ENCODE measurements at regions not wholly inside any gene's neighbourhood (a gene's known extent, or its start where the extent isn't known, plus 50 kb on each side); places are given as distances from the start of the nearest gene placed in this dataset.

GRCh38 chr6:145026267-145026679 is 709.0 kb downstream of the EPM2A start (continued):
- TF ChIP-seq SNAPC4 (CRISPR knock-in tag; IDR thresholded peaks at IDR 0.05) = no peak
- no peak for TF ChIP-seq ZNF530 (CRISPR knock-in tag; IDR thresholded peaks at IDR 0.05; ENCODE audit: low read depth)
- TF ChIP-seq ZSCAN29 (CRISPR knock-in tag; conservative IDR thresholded peaks at IDR 0.05) = no peak
- TF ChIP-seq RARG (CRISPR knock-in tag; IDR thresholded peaks at IDR 0.05; ENCODE audit: low read depth) = no peak
- peak; percentile 47; the same call in 1 of the 2 replicates for TF ChIP-seq KAT7 (CRISPR knock-in tag; IDR thresholded peaks at IDR 0.05; ENCODE audit: borderline replicate concordance)
- TF ChIP-seq ZSCAN12 (CRISPR knock-in tag; IDR thresholded peaks at IDR 0.05) = no peak
- no peak for TF ChIP-seq SIN3B (IDR thresholded peaks at IDR 0.05; ENCODE audit: low read length)
- TF ChIP-seq ZFP1 (CRISPR knock-in tag; IDR thresholded peaks at IDR 0.05) = peak; percentile 78; the same call in 1 of the 2 replicates
- TF ChIP-seq TARDBP (CRISPR knock-in tag; IDR thresholded peaks at IDR 0.05) = peak; percentile 70; the same call in 1 of the 2 replicates
- no peak for TF ChIP-seq ZNF781 (CRISPR knock-in tag; IDR thresholded peaks at IDR 0.05; ENCODE audit: borderline replicate concordance, not compliant biosample characterization)
- no peak for TF ChIP-seq NR3C1 (CRISPR knock-in tag; IDR thresholded peaks at IDR 0.05)
- 0 out of 2 replicates have a peak, but pooled peaks have one; percentile 32 for TF ChIP-seq ZNF713 (CRISPR knock-in tag; IDR thresholded peaks at IDR 0.05)
- peak; percentile 95 for TF ChIP-seq JUND (CRISPR knock-in tag; IDR thresholded peaks at IDR 0.05)
- TF ChIP-seq SRSF9 (IDR thresholded peaks at IDR 0.05; ENCODE audit: borderline replicate concordance, insufficient read depth, low read depth, low read length, poor library complexity, severe bottlenecking) = no peak
- TF ChIP-seq ERF (CRISPR knock-in tag; IDR thresholded peaks at IDR 0.05) = peak; percentile 92
- TF ChIP-seq ZFP36 (IDR thresholded peaks at IDR 0.05; ENCODE audit: borderline replicate concordance, low read depth, low read length, partially characterized antibody) = no peak
- no peak for TF ChIP-seq ZNF430 (CRISPR knock-in tag; IDR thresholded peaks at IDR 0.05)
- no peak for TF ChIP-seq ZSCAN30 (CRISPR knock-in tag; IDR thresholded peaks at IDR 0.05)
- no peak for TF ChIP-seq ZNF552 (CRISPR knock-in tag; IDR thresholded peaks at IDR 0.05; ENCODE audit: borderline replicate concordance)
- peak; percentile 87 for TF ChIP-seq ZBTB43 (CRISPR knock-in tag; conservative IDR thresholded peaks at IDR 0.05)
- TF ChIP-seq HOMEZ (CRISPR knock-in tag; IDR thresholded peaks at IDR 0.05; ENCODE audit: low read depth) = peak; percentile 96
- TF ChIP-seq NR2F2 (IDR thresholded peaks at IDR 0.05; ENCODE audit: borderline replicate concordance, low read depth) = peak; percentile 82
- TF ChIP-seq AGO2 (optimal IDR thresholded peaks at IDR 0.05; ENCODE audit: low read depth, low read length) = no peak
- TF ChIP-seq POLR2AphosphoS2 (IDR thresholded peaks at IDR 0.05; ENCODE audit: low read depth, low read length) = no peak
- no peak for TF ChIP-seq ZKSCAN5 (CRISPR knock-in tag; IDR thresholded peaks at IDR 0.05)
- no peak for TF ChIP-seq ZNF101 (CRISPR knock-in tag; IDR thresholded peaks at IDR 0.05; ENCODE audit: borderline replicate concordance, low read depth)

Data from HepG2 (cell line).